Liver (tissue), 8 donors: ENCODE measurements at regions not wholly inside any gene's neighbourhood (a gene's known extent, or its start where the extent isn't known, plus 50 kb on each side); places are given as distances from the start of the nearest gene placed in this dataset.

Source experiments
- DNase-seq: peaks from one replicate; pipeline ENCODE4 v3.0.0-alpha.2; 2017; ENCODE audit warnings: low spot score
- H3K27ac ChIP-seq, 2 donors: one replicate each; pipeline ENCODE4 v1.7.0; 2013; ENCODE audit warnings: inconsistent platforms in 2 of 2, low read length in 2 of 2, control low read depth in 1 of 2, low read depth in 1 of 2, mild to moderate bottlenecking in 1 of 2
- H3K27me3 ChIP-seq, 4 donors: one replicate each; pipeline versions ENCODE4 v1.6.1 to v1.7.0; 2013; ENCODE audit warnings: low read length in 3 of 4, inconsistent platforms in 1 of 4, mild to moderate bottlenecking in 1 of 4, moderate library complexity in 1 of 4; ENCODE audit not compliant: control insufficient read depth in 4 of 4, insufficient read depth in 4 of 4
- H3K36me3 ChIP-seq, 4 donors: one replicate each; pipeline versions ENCODE4 v1.6.1 to v1.7.0; 2013; ENCODE audit warnings: low read length in 3 of 4, mild to moderate bottlenecking in 3 of 4, low read depth in 1 of 4, moderate library complexity in 1 of 4; ENCODE audit not compliant: control insufficient read depth in 4 of 4, insufficient read depth in 3 of 4
- H3K4me1 ChIP-seq, 4 donors: one replicate each; pipeline versions ENCODE4 v1.6.1 to v1.7.0; 2013; ENCODE audit warnings: low read length in 3 of 4, mild to moderate bottlenecking in 3 of 4, moderate library complexity in 1 of 4; ENCODE audit not compliant: control insufficient read depth in 4 of 4, insufficient read depth in 4 of 4
- H3K4me3 ChIP-seq, 3 donors: one replicate each; pipeline versions ENCODE4 v1.6.1 to v1.7.0; 2013; ENCODE audit warnings: low read length in 3 of 3, control low read depth in 1 of 3, low read depth in 1 of 3, mild to moderate bottlenecking in 1 of 3
- H3K9ac ChIP-seq, 2 donors: one replicate each; pipeline ENCODE4 v1.7.0; 2013; ENCODE audit warnings: low read length in 2 of 2, mild to moderate bottlenecking in 2 of 2, moderate library complexity in 2 of 2, control low read depth in 1 of 2, low read depth in 1 of 2
- H3K9me3 ChIP-seq, 4 donors: one replicate each; pipeline versions ENCODE4 v1.6.1 to v1.7.0; 2013; ENCODE audit warnings: low read length in 3 of 4; ENCODE audit not compliant: control insufficient read depth in 4 of 4
- CTCF ChIP-seq: fragments of 150-350 bp; IDR thresholded peaks from 2 replicates; pipeline ENCODE4 v1.5.1; 2017; ENCODE audit warnings: improper control_type of control experiment, low read depth, low read length; ENCODE audit not compliant: missing input control
- EGR1 ChIP-seq, 2 donors: IDR thresholded peaks; 2 replicates each; pipeline ENCODE4 v1.6.1; 2016 to 2018; ENCODE audit warnings: antibody characterized with exemption in 2 of 2, low read depth in 2 of 2
- FOXA1 ChIP-seq: IDR thresholded peaks from 2 replicates; pipeline ENCODE4 v1.6.1; 2016; ENCODE audit warnings: antibody characterized with exemption
- FOXA2 ChIP-seq: IDR thresholded peaks from 2 replicates; pipeline ENCODE4 v1.6.1; 2016; ENCODE audit warnings: antibody characterized with exemption
- HNF4A ChIP-seq, 2 donors: conservative IDR thresholded peaks; 2 replicates each; pipeline ENCODE4 v1.6.1; 2016; ENCODE audit warnings: antibody characterized with exemption in 2 of 2, mild to moderate bottlenecking in 2 of 2
- HNF4G ChIP-seq: IDR thresholded peaks from 2 replicates; pipeline ENCODE4 v1.6.1; 2016; ENCODE audit warnings: antibody characterized with exemption
- MAX ChIP-seq: IDR thresholded peaks from 2 replicates; pipeline ENCODE4 v1.6.1; 2016; ENCODE audit warnings: antibody characterized with exemption
- NR2F2 ChIP-seq: IDR thresholded peaks from 2 replicates; pipeline ENCODE4 v1.6.1; 2016; ENCODE audit warnings: antibody characterized with exemption
- REST ChIP-seq: IDR thresholded peaks from 2 replicates; pipeline ENCODE4 v1.6.1; 2016; ENCODE audit warnings: antibody characterized with exemption, mild to moderate bottlenecking
- RXRA ChIP-seq, 2 donors: IDR thresholded peaks; 2 replicates each; pipeline ENCODE4 v1.6.1; 2017 to 2018; ENCODE audit warnings: antibody characterized with exemption in 2 of 2, mild to moderate bottlenecking in 1 of 2
- SP1 ChIP-seq: IDR thresholded peaks from 2 replicates; pipeline ENCODE4 v1.6.1; 2018; ENCODE audit warnings: antibody characterized with exemption, mild to moderate bottlenecking
- TAF1 ChIP-seq: conservative IDR thresholded peaks from 2 replicates; pipeline ENCODE4 v1.6.1; 2016; ENCODE audit warnings: antibody characterized with exemption, mild to moderate bottlenecking
- ZBTB33 ChIP-seq: IDR thresholded peaks from 2 replicates; pipeline ENCODE4 v1.6.1; 2016; ENCODE audit warnings: antibody characterized with exemption
- WGBS: extraction: QIAGEN DNeasy Blood & Tissue Kit; methylation state at CpG from one replicate; pipeline ENCODE4 v1.1.7; 2013; 5-methylcytosine and 5-hydroxymethylcytosine counted together
- donor health status: healthy.
- donor health status: healthy.
- donor health status: healthy.
- donor health status: healthy.
- donor health status: healthy.

GRCh38 chr7:91776171-91776570 lies 104.3 kb downstream of the MTERF1 start:
- no peaks in the 10 kb centered on the region for H3K4me1 ChIP-seq
- WGBS = 96% methylated on average over 2 of the region's 2 CpGs

More at GRCh38 chr7:91776171-91776570, 104.3 kb downstream of the MTERF1 start:
- H3K9ac ChIP-seq = no peak overlapping the region
- DNase-seq = no peak
- H3K27ac ChIP-seq = no peak overlapping the region
- no peaks in the 10 kb centered on the region for H3K9me3 ChIP-seq
- no peak for TF ChIP-seq TAF1
- no peak for TF ChIP-seq NR2F2
- TF ChIP-seq MAX = no peak
- no peak for TF ChIP-seq FOXA1
- no peak for TF ChIP-seq HNF4G
- TF ChIP-seq ZBTB33 = no peak
- TF ChIP-seq EGR1 (IDR thresholded peaks at IDR 0.05; ENCODE audit: low read depth in 2 of 2) = no peak
- TF ChIP-seq FOXA2 = no peak
- no peak for TF ChIP-seq CTCF
- no peak for TF ChIP-seq SP1
- TF ChIP-seq RXRA (IDR thresholded peaks at IDR 0.05) = no peak
- TF ChIP-seq HNF4A (conservative IDR thresholded peaks at IDR 0.05) = no peak
- no peak for TF ChIP-seq REST
- H3K27me3 ChIP-seq = no peaks in the 10 kb centered on the region
- H3K36me3 ChIP-seq = no peaks in the 10 kb centered on the region
- no peak overlapping the region for H3K4me3 ChIP-seq
